ENCODE measurements at regions not wholly inside any gene's neighbourhood (a gene's known extent, or its start where the extent isn't known, plus 50 kb on each side); places are given as distances from the start of the nearest gene placed in this dataset.

- DNase-seq (ENCODE audit: low read depth, low spot score), result no peak
Measured at GRCh38 chr2:217749008-217749407, 253.8 kb downstream of the TNS1 start.

DNA sequence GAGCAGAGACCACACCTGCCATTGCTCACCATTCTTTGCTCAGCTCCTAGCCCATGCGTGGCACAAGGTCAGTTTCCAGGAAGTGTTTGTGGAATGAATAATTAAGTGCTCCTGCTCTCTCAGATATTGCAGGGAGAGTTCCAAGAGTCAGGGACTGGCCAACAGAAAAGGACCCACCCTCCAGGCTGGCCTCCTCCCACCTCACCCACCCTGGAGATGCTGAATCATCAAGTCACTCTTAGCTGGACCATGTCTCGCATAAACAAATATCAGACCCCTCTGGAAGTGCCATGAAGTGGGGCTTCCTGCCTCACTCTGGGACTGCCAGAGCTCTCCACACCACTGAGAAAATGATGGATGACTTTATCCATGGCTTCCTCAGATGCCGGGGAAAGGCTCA is 256.0 kb downstream of the TNS1 start:
- DNase-seq (ENCODE audit: low read depth, low spot score), result no peak

GRCh38 chr2:217743966-217744761 is 258.6 kb downstream of the TNS1 start:
- no peak for DNase-seq (ENCODE audit: low read depth, low spot score)

DNA sequence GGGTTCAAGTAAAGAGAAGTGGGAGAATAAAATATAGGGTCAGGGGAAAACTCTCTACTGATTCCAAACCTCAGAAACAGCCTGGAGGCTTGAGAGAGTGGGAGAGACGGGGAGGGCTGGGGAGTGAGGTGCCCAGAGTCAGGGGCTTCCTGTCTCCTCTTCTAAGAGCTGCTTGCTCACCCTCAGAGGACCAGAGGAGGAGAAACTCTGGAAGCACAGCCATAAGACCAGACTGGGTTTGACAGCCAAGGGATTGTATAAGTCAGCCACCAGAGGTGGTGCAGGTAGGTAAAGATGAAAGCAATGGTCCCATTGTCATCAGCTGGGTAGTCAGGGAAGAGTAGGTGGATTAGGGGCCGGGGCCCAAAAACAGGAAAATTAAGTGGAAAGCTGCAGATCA is 259.4 kb downstream of the TNS1 start:
- DNase-seq (ENCODE audit: low read depth, low spot score), result no peak

- DNase-seq (ENCODE audit: low read depth, low spot score), result no peak
Measured at GRCh38 chr2:217742841-217743240, 260.0 kb downstream of the TNS1 start.

- DNase-seq (ENCODE audit: low read depth, low spot score), result no peak
Measured at GRCh38 chr2:217742276-217742675, 260.5 kb downstream of the TNS1 start.

DNA sequence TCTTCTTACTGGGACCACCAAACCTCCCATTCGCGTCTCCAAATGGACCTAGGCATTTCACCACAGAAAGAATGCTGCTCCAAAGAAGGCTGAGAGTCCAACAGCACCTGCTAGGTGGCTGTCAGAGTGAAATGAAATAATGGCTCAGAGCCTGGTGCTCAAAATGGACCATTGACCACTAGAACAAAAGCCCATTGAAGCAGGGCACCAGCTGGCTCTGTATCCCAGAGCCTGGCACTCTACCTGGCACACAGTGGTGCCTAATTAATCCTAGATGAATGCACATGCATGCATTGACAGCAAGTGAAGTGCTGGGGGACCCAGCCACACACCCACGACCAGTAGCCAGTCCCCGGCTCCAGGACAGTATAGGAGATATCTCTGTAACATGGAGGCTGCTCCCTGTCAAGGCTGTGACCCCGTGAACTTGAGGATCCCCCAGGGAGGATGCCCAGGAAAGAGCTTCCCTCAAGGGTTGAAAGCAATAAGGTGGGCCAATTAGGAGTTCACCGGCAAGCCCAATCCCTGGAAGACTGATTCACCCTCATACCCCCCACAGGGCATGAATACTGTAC is 261.3 kb downstream of the TNS1 start:
- no peak for DNase-seq (ENCODE audit: low read depth, low spot score)

- DNase-seq (ENCODE audit: low read depth, low spot score), result no peak
Measured at GRCh38 chr2:217740756-217741155, 262.0 kb downstream of the TNS1 start.

DNA sequence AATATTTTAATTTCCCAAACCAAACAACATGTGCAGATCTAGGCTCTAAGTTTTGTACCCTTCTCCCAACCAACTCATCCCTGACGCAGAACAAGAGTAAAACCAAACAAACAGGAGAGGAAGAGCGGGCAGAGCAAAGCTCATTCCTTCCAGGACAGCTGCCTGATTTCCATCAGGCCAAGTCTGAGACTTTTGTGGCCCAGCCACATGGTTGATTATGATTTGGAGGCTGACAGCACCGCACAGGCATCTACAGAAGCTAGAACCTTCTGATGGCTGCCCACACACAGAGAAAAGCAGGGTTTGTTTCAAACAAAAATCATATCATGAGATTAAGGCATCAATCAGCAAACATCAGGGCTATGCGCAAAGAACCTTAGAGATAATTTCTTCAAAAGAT is 262.6 kb downstream of the TNS1 start:
- no peak for DNase-seq (ENCODE audit: low read depth, low spot score)

DNA sequence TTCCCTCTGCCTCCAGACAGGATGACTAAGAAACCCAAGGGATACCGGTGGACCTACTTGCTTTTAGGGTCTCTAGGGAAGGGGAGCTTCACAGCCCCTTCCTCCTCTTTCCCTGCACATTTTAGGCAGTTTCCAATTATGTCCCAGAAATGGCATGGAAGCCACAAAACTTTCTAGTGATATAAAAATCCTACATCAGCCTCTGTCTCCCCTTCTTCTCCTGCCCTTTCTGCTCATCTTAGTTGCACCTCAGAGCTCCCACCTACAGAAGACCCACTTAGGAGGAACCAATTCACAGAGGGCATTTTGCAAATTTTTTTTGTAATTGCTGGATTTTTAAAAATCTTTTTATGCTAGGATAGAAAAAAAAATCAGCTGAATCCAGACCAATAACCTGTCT is 263.1 kb downstream of the TNS1 start:
- no peak for DNase-seq (ENCODE audit: low read depth, low spot score)

DNA sequence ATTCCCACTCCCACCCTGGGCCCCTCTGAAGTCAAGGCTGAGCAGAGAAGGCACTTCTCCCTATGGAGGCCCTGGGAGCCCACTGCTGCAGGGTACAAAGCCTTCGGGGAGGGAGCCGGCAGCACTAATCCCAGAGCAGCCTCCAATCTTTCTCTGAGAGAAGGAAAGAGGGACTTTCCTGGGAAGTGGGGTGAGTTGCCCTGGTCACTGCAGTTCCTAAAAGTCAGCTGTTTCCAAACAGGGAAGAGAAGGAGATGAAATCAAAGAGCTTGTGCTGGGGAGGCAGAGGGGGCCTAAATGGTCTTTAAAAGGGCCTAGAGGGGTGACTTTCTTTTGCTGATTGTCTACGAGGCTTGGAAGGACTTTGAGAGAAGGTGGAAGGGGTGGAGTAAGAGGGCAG is 264.7 kb downstream of the TNS1 start:
- DNase-seq (ENCODE audit: low read depth, low spot score), result no peak

DNA sequence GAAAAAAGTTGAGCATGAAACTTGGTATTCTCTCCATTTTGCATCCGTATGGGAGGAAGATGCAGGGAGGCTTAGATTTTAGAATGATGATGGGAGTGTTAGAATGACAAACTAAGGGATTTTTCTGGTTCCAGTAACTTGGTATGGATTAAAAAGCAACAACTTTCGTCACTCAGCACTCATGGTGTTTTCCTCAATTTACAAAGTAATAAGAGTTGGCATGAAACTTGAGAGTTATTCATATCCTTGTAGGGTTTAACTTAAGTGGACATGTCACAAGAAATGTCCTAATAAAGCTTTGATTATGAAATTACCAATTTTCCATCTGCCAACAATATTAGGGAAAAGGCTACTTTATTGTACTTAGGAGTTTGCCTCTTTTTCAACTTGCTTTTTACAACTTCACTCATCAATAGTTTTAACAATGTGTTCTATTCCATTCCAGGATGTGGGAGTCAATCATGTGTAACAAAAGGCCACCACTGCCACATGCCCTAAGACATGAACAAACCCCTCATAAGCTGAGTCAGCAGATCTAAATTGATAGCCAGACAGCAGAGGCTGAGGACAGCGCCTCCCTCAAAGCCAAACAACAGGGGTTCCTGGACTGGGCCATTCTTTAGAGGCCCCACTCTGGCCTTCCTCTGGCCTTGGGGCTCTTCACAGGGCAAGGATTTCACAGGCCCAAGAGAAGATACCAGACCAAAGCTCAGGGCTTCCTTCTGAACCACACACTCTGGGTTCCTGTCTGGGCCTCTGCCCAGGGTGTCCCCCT is 265.8 kb downstream of the TNS1 start:
- DNase-seq (ENCODE audit: low read depth, low spot score), result no peak

- DNase-seq (ENCODE audit: low read depth, low spot score), result no peak
Measured at GRCh38 chr2:217735899-217736298, 266.9 kb downstream of the TNS1 start.

DNA sequence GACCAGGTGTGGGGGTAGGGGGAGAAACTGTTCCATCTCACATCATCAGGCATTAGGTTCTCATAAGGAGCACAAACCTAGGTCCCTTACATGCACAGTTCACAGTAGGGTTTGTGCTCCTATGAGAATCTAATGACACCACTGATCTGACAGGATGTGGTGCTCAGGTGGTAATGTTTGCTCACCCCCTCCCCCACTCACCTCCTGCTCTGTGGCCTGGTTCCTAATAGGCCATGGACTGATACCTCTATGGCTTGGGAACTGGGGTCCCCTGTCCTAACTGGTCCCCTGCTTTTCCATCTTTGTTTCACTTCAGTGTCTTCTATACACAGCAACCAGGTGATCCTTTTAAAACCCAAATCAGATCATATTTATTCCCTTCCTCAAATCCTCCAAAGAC is 267.8 kb downstream of the TNS1 start:
- no peak for DNase-seq (ENCODE audit: low read depth, low spot score)

DNA sequence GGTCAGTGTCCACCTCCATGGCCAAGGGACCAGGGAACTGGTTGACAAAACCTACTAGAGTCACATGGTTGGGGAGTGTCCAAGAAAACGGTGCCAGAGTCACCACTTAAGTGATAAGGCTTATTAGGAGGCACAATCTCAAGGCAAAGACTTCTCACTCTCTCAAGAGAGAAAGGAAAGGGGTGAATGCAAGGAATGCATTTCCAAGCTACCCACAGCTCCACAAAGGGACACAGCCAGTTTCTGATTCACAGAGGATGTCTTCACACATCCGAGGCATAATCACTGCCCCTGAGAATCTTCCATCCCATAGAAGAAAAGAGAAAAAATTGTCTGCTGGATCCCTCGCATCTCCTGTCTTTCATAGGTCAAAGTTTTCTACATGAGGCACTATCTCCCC is 269.3 kb downstream of the TNS1 start:
- DNase-seq (ENCODE audit: low read depth, low spot score), result no peak

DNA sequence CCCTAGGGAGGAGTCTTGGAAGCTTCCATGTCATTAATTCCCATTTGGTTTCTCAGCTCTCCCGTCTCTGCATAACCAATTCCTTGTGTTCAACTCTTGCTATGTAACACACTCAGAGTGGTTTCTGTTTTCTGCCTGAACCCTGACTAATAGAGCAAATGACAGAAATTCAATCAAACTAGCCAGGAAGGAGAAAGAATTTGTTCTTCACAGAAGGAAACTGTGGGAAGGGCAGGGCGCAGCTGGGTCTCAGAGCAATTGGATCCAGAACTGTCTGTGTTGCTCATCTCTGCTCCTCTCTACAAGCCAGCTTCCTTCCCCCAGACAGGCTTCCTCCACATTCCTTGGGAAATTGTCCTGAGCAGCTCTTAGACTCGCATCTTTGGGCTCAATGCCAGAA is 269.8 kb downstream of the TNS1 start:
- no peak for DNase-seq (ENCODE audit: low read depth, low spot score)

DNA sequence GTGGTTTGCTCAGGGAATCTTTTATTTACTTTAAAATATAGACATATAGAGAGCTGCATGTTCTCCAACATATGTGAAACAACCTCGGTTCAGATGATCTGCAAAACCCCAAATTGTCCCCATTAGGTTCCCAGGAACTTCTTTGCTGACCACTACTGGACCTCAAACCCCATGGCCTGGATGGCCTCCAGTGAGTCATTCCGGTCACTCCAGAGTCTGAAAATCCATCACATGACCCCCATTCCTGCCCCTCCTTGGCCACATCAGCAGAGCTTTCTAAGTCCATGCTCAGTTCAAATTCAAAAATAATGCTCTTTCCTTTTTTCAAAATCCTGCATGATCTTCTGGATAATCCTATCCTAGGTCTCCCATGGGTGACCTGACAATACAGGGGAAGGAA is 271.0 kb downstream of the TNS1 start:
- no peak for DNase-seq (ENCODE audit: low read depth, low spot score)

- DNase-seq (ENCODE audit: low read depth, low spot score), result no peak
Measured at GRCh38 chr2:217729421-217730053, 273.3 kb downstream of the TNS1 start.

- DNase-seq (ENCODE audit: low read depth, low spot score), result no peak
Measured at GRCh38 chr2:217727801-217728200, 275.0 kb downstream of the TNS1 start.

- no peak for DNase-seq (ENCODE audit: low read depth, low spot score)
Measured at GRCh38 chr2:217725409-217725808, 277.4 kb downstream of the TNS1 start.

- DNase-seq (ENCODE audit: low read depth, low spot score), result no peak
Measured at GRCh38 chr2:217724471-217724870, 278.3 kb downstream of the TNS1 start.

GRCh38 chr2:217723981-217724380 is 278.8 kb downstream of the TNS1 start:
- no peak for DNase-seq (ENCODE audit: low read depth, low spot score)
